ENCODE measurements at regions not wholly inside any gene's neighbourhood (a gene's known extent, or its start where the extent isn't known, plus 50 kb on each side); places are given as distances from the start of the nearest gene placed in this dataset.

DNA sequence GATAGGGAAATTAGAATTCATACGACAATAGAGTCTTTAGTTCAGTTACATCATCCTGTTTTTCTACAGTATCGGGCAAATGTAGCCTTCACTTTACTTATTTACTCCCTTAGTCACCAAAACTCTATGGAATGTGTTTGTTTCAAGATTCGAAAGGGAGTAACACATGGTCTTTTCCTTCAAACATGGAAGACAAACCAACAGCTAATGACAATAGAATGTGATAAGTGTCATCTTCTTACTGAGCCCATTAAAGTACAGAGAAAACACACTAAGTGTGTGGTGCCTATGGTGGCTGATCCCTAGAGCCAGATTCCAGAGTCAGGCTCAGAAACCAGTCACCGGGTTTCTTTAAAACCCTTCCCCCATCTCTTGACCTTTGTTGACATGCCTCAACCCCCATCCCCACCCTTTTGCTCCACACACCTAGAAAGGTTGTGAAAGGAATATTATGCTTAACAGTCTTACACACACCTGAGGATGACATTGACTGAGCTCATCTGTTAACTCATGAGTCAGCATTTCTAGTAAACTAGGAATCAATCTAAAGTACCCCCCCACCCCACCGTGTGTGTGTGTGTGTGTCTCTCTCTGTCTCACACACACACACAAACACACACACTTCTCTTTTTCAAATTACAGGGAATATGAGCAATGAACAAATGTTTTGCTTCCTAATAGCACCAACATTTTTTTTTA, 549.6 kb upstream of the CCDC54 start:
- H3K4me1 ChIP-seq (ENCODE audit: control insufficient read depth in 1 of 2, extremely low read depth in 1 of 2, insufficient read depth in 2 of 2, low read length in 2 of 2), result peaks cover 0 to 5% of the 10 kb centered on the region in 2 experiments
- no peak for DNase-seq
- no peak for ATAC-seq (replicated peaks in 1 of 4)

DNA sequence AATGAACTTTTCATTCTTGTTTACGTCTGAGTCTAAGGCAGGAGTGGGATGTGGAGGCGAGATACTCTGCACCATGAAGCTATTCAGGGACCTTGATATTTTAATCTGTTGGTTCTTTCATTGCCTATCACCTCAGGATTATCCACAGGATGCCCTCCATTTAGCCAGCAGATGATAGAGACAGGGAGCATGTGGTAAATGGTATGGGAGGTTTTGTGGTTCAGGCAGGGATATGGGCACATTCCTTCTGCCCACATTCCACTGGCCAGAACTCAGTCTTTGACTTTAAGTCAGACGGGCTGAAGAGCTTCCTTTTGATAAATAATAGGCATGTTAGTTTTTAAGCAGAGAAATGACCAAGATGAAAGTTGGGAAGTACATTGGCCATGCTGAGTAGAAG, 548.0 kb upstream of the CCDC54 start:
- Mint-ChIP-seq H3K9me3 (peaks cover 11 to 16% (median 14%) of the 10 kb centered on the region in 3 donors), H3K4me1 (peaks cover 0 to 7% (median 5%) of the 10 kb centered on the region in 3 donors), H3K27me3 (peaks cover 0 to 2% of the 10 kb centered on the region in 2 donors), H3K27ac (no peak overlapping the region), H3K36me3 (no peaks in the 10 kb centered on the region), H3K4me3 (no peak overlapping the region)
- WGBS (ENCODE audit: insufficient coverage), result 71% methylated on average over 1 of the region's 3 CpGs
- Histone ChIP-seq H3K4me3 (ENCODE audit: control insufficient read depth in 1 of 2, extremely low read depth in 1 of 2, low read length in 1 of 2) (no peak overlapping the region), H3K4me1 (ENCODE audit: control insufficient read depth in 1 of 2, extremely low read depth in 1 of 2, insufficient read depth in 2 of 2, low read length in 2 of 2) (peaks cover 0 to 5% of the 10 kb centered on the region in 2 experiments), H3K27ac (ENCODE audit: low read length) (no peak overlapping the region), H3K36me3 (ENCODE audit: control insufficient read depth in 2 of 2, extremely low read depth in 1 of 2, insufficient read depth in 1 of 2, low read length in 1 of 2) (no peaks in the 10 kb centered on the region), H3K9me3 (no peaks in the 10 kb centered on the region), H3K27me3 (replicated peaks in 1 of 2; ENCODE audit: control insufficient read depth in 2 of 2, extremely low read depth in 1 of 2, insufficient read depth in 2 of 2, low read length in 1 of 2) (no peaks in the 10 kb centered on the region)
- ATAC-seq (replicated peaks in 1 of 4) (no peak), DNase-seq (no peak)
- ChIA-PET CTCF (interaction anchor here in 1 of 2 donors (0.6 kb wide), 1 partner anchor 116 kb away, joined by 3 read pairs; no protein-coding TSS in a partner anchor), POLR2A (no interaction called here)

More for the DNA sequence above, 549.6 kb upstream of the CCDC54 start:
- Histone ChIP-seq H3K27me3 (replicated peaks in 1 of 2; ENCODE audit: control insufficient read depth in 2 of 2, extremely low read depth in 1 of 2, insufficient read depth in 2 of 2, low read length in 1 of 2) (no peaks in the 10 kb centered on the region), H3K36me3 (ENCODE audit: control insufficient read depth in 2 of 2, extremely low read depth in 1 of 2, insufficient read depth in 1 of 2, low read length in 1 of 2) (no peaks in the 10 kb centered on the region), H3K27ac (ENCODE audit: low read length) (no peak overlapping the region), H3K9me3 (no peaks in the 10 kb centered on the region), H3K4me3 (ENCODE audit: control insufficient read depth in 1 of 2, extremely low read depth in 1 of 2, low read length in 1 of 2) (no peak overlapping the region)
- H3K4me1 Mint-ChIP-seq, result peaks cover 0 to 7% (median 5%) of the 10 kb centered on the region in 3 donors
- POLR2A ChIA-PET, result no interaction called here
- no peak overlapping the region for H3K4me3 Mint-ChIP-seq
- peaks cover 11 to 13% (median 11%) of the 10 kb centered on the region in 3 donors for H3K9me3 Mint-ChIP-seq
- H3K27me3 Mint-ChIP-seq, result peaks cover 0 to 2% of the 10 kb centered on the region in 2 donors
- no peaks in the 10 kb centered on the region for H3K36me3 Mint-ChIP-seq
- H3K27ac Mint-ChIP-seq, result no peak overlapping the region
- no CpG with 5 or more reads among the region's 5 CpGs for WGBS (ENCODE audit: insufficient coverage)
- CTCF ChIA-PET, result no interaction called here

DNA sequence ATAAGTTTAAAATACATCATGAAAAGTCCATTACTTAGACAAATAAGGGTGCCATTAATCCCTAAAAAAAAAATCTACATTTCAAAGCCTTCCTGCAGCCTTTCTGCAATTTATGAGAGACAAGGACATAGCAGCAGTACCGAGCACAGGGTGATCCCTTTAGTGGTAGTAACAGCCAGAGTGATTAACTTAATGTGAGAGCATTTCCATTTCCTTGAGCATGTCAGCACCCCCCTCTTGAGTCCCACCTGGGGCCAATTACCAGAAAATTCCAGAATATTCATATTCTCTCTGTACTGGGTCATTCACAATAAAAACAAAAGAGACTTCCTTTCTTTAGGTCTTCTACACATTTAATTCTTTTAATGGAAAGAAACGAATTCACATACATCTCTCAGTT, 546.9 kb upstream of the CCDC54 start:
- no peak for ATAC-seq (replicated peaks in 1 of 4)
- Mint-ChIP-seq H3K27ac (no peak overlapping the region), H3K4me3 (no peak overlapping the region), H3K9me3 (peaks cover 11 to 16% (median 14%) of the 10 kb centered on the region in 3 donors), H3K36me3 (no peaks in the 10 kb centered on the region), H3K27me3 (peaks cover 0 to 2% of the 10 kb centered on the region in 2 donors), H3K4me1 (peaks cover 0 to 7% (median 5%) of the 10 kb centered on the region in 3 donors)
- H3K27me3 ChIP-seq (replicated peaks in 1 of 2; ENCODE audit: control insufficient read depth in 2 of 2, extremely low read depth in 1 of 2, insufficient read depth in 2 of 2, low read length in 1 of 2), result peaks cover 0 to 2% of the 10 kb centered on the region in 2 experiments
- CTCF ChIA-PET, result no interaction called here
- no peak for DNase-seq
- no peaks in the 10 kb centered on the region for H3K36me3 ChIP-seq (ENCODE audit: control insufficient read depth in 2 of 2, extremely low read depth in 1 of 2, insufficient read depth in 1 of 2, low read length in 1 of 2)
- POLR2A ChIA-PET, result no interaction called here
- no CpG with 5 or more reads among the region's 2 CpGs for WGBS (ENCODE audit: insufficient coverage)
- no peak overlapping the region for H3K27ac ChIP-seq (ENCODE audit: low read length)
- H3K4me3 ChIP-seq (ENCODE audit: control insufficient read depth in 1 of 2, extremely low read depth in 1 of 2, low read length in 1 of 2), result no peak overlapping the region
- H3K9me3 ChIP-seq, result no peaks in the 10 kb centered on the region
- peaks cover 0 to 5% of the 10 kb centered on the region in 2 experiments for H3K4me1 ChIP-seq (ENCODE audit: control insufficient read depth in 1 of 2, extremely low read depth in 1 of 2, insufficient read depth in 2 of 2, low read length in 2 of 2)

DNA sequence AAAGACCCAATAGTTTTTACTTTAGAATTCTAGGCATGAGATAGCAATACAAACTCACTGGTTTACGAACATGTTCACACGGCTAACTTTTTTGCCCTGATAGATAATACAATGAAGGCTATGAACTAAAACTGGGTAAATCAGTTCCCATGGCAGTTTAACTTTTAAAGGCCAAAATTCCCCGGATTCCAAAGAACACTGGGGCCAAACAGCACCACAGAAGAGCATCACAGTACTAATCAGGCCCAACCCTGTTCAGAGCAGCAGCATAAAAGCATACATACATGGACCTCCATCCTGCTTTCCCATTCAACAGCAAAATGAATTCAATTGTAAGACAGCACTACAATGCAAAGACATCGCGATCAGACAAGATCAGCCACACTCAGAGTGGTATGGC, 540.3 kb upstream of the CCDC54 start:
- Mint-ChIP-seq H3K4me3 (no peak overlapping the region), H3K4me1 (no peaks in the 10 kb centered on the region), H3K27ac (no peak overlapping the region), H3K36me3 (no peaks in the 10 kb centered on the region), H3K27me3 (no peaks in the 10 kb centered on the region), H3K9me3 (peaks cover 7 to 11% (median 10%) of the 10 kb centered on the region in 3 donors)
- ChIA-PET CTCF (no interaction called here), POLR2A (no interaction called here)
- Histone ChIP-seq H3K27me3 (replicated peaks in 1 of 2; ENCODE audit: control insufficient read depth in 2 of 2, extremely low read depth in 1 of 2, insufficient read depth in 2 of 2, low read length in 1 of 2) (peaks cover 0 to 2% of the 10 kb centered on the region in 2 experiments), H3K4me3 (ENCODE audit: control insufficient read depth in 1 of 2, extremely low read depth in 1 of 2, low read length in 1 of 2) (no peak overlapping the region), H3K27ac (ENCODE audit: low read length) (no peak overlapping the region), H3K36me3 (ENCODE audit: control insufficient read depth in 2 of 2, extremely low read depth in 1 of 2, insufficient read depth in 1 of 2, low read length in 1 of 2) (no peaks in the 10 kb centered on the region), H3K4me1 (ENCODE audit: control insufficient read depth in 1 of 2, extremely low read depth in 1 of 2, insufficient read depth in 2 of 2, low read length in 2 of 2) (no peaks in the 10 kb centered on the region), H3K9me3 (no peaks in the 10 kb centered on the region)
- 81% methylated on average over 4 of the region's 5 CpGs for WGBS (ENCODE audit: insufficient coverage)
- ATAC-seq (replicated peaks in 1 of 4) (no peak), DNase-seq (no peak)

DNA sequence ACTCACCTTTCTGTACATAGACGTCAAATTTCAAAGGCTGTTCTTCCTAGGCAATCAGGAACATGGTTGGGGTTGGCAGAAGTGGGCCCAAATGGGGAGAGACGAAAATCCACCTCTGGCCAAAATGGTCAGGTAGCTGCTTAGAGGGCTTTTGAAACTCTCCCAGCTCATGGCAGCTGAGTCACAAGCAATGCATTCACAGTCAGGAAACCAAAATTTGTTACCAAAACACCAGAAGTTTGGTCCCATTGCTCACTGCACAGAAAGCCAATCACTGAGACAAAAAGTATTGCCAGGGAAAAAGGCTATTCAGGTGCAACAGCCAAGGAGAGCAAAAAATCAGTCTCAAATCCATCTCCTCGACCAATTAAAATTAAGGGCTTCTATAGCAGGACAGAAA, 539.6 kb upstream of the CCDC54 start:
- ATAC-seq (replicated peaks in 1 of 4) (no peak), DNase-seq (no peak)
- Histone ChIP-seq H3K36me3 (ENCODE audit: control insufficient read depth in 2 of 2, extremely low read depth in 1 of 2, insufficient read depth in 1 of 2, low read length in 1 of 2) (no peaks in the 10 kb centered on the region), H3K27ac (ENCODE audit: low read length) (no peak overlapping the region), H3K4me1 (ENCODE audit: control insufficient read depth in 1 of 2, extremely low read depth in 1 of 2, insufficient read depth in 2 of 2, low read length in 2 of 2) (no peaks in the 10 kb centered on the region), H3K4me3 (ENCODE audit: control insufficient read depth in 1 of 2, extremely low read depth in 1 of 2, low read length in 1 of 2) (no peak overlapping the region), H3K9me3 (no peaks in the 10 kb centered on the region), H3K27me3 (replicated peaks in 1 of 2; ENCODE audit: control insufficient read depth in 2 of 2, extremely low read depth in 1 of 2, insufficient read depth in 2 of 2, low read length in 1 of 2) (peaks cover 0 to 2% of the 10 kb centered on the region in 2 experiments)
- 60% methylated on average over 2 of the region's 3 CpGs for WGBS (ENCODE audit: insufficient coverage)
- H3K36me3 Mint-ChIP-seq, result no peaks in the 10 kb centered on the region
- POLR2A ChIA-PET, result no interaction called here
- no peaks in the 10 kb centered on the region for H3K27me3 Mint-ChIP-seq
- CTCF ChIA-PET, result no interaction called here
- H3K4me3 Mint-ChIP-seq, result no peak overlapping the region
- H3K4me1 Mint-ChIP-seq, result no peaks in the 10 kb centered on the region
- no peak overlapping the region for H3K27ac Mint-ChIP-seq
- H3K9me3 Mint-ChIP-seq, result peaks cover 0 to 4% (median 3%) of the 10 kb centered on the region in 3 donors

DNA sequence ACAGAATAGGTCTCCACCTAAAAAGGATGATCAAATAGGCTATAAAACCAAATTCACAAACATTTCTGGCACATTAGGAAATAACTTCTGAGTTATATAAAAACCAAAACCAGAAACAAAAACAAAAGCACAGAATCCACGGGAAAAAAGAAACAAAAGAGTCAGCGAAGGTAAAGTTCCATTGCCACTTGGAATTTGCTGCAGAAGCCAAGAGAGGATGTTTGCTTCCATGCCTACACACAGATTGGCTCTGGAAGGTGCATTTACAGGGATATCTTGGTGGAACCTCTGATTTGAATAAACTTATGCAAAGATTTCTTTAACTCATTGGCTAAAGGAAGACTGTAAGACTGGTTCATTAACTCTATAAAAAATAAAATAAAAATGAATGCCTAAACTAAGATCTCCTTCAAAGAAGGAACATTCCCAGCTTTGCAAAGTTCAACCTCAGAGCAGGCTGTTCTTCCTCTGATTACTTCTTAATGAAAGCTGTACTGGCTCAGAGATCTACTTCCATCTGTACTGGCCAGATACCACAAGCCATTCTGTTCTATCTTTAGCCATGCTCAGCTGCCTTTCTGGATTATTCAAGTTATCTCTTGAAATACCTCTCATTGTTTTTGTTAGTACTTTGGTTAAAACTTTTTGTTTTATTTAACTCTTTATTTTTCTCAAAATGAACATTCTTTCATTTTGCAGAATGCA, 537.5 kb upstream of the CCDC54 start:
- 90% methylated on average over 2 of the region's 2 CpGs for WGBS (ENCODE audit: insufficient coverage)
- ATAC-seq (replicated peaks in 1 of 4), result no peak
- H3K27ac Mint-ChIP-seq, result no peak overlapping the region

More for the DNA sequence above, 537.5 kb upstream of the CCDC54 start:
- no peaks in the 10 kb centered on the region for H3K27me3 Mint-ChIP-seq
- Histone ChIP-seq H3K36me3 (ENCODE audit: control insufficient read depth in 2 of 2, extremely low read depth in 1 of 2, insufficient read depth in 1 of 2, low read length in 1 of 2) (no peaks in the 10 kb centered on the region), H3K27me3 (replicated peaks in 1 of 2; ENCODE audit: control insufficient read depth in 2 of 2, extremely low read depth in 1 of 2, insufficient read depth in 2 of 2, low read length in 1 of 2) (no peaks in the 10 kb centered on the region), H3K27ac (ENCODE audit: low read length) (no peak overlapping the region), H3K9me3 (no peaks in the 10 kb centered on the region), H3K4me1 (ENCODE audit: control insufficient read depth in 1 of 2, extremely low read depth in 1 of 2, insufficient read depth in 2 of 2, low read length in 2 of 2) (no peaks in the 10 kb centered on the region), H3K4me3 (ENCODE audit: control insufficient read depth in 1 of 2, extremely low read depth in 1 of 2, low read length in 1 of 2) (no peak overlapping the region)
- no peak for DNase-seq
- H3K9me3 Mint-ChIP-seq, result no peaks in the 10 kb centered on the region
- no peaks in the 10 kb centered on the region for H3K4me1 Mint-ChIP-seq
- H3K4me3 Mint-ChIP-seq, result no peak overlapping the region
- POLR2A ChIA-PET, result no interaction called here
- no peaks in the 10 kb centered on the region for H3K36me3 Mint-ChIP-seq
- CTCF ChIA-PET, result no interaction called here
